Glutamatergic neuron (in vitro differentiated cells): ENCODE measurements at regions not wholly inside any gene's neighbourhood (a gene's known extent, or its start where the extent isn't known, plus 50 kb on each side); places are given as distances from the start of the nearest gene placed in this dataset.
A peak's percentile ranks its signal among the peaks of the same experiment; 100 is the strongest.
"Not testable (repeated sequence)": the region's sequence is repeated elsewhere in the genome, so short reads cannot be mapped to it uniquely, and the experiment has no call there.

Source experiments
- DNase-seq: peaks from one replicate; pipeline ENCODE4 v3.0.0; 2022
- H3K27ac Mint-ChIP-seq: one replicate; pipeline ENCODE4 v1.8.0; 2020; ENCODE audit warnings: mild to moderate bottlenecking, mixed read lengths, inconsistent platforms; ENCODE audit not compliant: unreplicated experiment
- H3K27me3 Mint-ChIP-seq: one replicate; pipeline ENCODE4 v1.8.0; 2020; ENCODE audit warnings: mild to moderate bottlenecking, moderate library complexity, mixed read lengths, inconsistent platforms; ENCODE audit not compliant: unreplicated experiment
- H3K36me3 Mint-ChIP-seq: one replicate; pipeline ENCODE4 v1.8.0; 2020; ENCODE audit warnings: mild to moderate bottlenecking, mixed read lengths, inconsistent platforms; ENCODE audit not compliant: unreplicated experiment
- H3K4me1 Mint-ChIP-seq: one replicate; pipeline ENCODE4 v1.8.0; 2020; ENCODE audit warnings: mild to moderate bottlenecking, low read depth, mixed read lengths, inconsistent platforms; ENCODE audit not compliant: unreplicated experiment
- H3K4me3 Mint-ChIP-seq: one replicate; pipeline ENCODE4 v1.8.0; 2020; ENCODE audit warnings: mild to moderate bottlenecking, mixed read lengths, inconsistent platforms; ENCODE audit not compliant: unreplicated experiment
- H3K9me3 Mint-ChIP-seq: one replicate; pipeline ENCODE4 v1.8.0; 2020; ENCODE audit warnings: mild to moderate bottlenecking, moderate library complexity, mixed read lengths, inconsistent platforms; ENCODE audit not compliant: unreplicated experiment
- TF ChIP-seq, protein P1 (sequence below): fragments of 200-600 bp; sonication (generic); IDR thresholded peaks from one replicate; pipeline ENCODE4 v1.5.0; 2021; ENCODE audit not compliant: partially characterized antibody, unreplicated experiment

DNA sequence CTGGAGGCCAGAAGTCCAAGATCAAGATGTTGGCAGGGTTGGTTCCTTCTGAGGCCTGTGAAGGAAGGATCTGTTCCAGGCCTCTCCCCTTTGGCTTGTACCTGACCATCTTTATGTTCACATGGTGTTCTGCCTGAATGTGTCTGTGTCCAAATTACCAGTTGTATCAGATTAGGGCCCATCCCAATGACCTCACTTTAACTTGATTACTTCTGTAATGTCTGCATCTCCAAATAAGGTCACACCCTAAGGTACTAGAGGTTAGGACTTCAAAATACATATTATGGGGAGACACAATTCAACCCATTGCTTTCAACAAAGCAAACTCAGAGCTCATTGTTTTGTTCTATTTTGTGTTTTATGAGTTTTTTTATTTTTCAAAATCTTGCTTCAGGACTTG lies 75.7 kb downstream of the TNFAIP3 start:
- H3K9me3 Mint-ChIP-seq = peaks cover 5% of the 10 kb centered on the region
- DNase-seq = no peak
- H3K4me1 Mint-ChIP-seq = peaks cover 6% of the 10 kb centered on the region
- no peak overlapping the region for H3K4me3 Mint-ChIP-seq
- TF ChIP-seq, protein P1, sequence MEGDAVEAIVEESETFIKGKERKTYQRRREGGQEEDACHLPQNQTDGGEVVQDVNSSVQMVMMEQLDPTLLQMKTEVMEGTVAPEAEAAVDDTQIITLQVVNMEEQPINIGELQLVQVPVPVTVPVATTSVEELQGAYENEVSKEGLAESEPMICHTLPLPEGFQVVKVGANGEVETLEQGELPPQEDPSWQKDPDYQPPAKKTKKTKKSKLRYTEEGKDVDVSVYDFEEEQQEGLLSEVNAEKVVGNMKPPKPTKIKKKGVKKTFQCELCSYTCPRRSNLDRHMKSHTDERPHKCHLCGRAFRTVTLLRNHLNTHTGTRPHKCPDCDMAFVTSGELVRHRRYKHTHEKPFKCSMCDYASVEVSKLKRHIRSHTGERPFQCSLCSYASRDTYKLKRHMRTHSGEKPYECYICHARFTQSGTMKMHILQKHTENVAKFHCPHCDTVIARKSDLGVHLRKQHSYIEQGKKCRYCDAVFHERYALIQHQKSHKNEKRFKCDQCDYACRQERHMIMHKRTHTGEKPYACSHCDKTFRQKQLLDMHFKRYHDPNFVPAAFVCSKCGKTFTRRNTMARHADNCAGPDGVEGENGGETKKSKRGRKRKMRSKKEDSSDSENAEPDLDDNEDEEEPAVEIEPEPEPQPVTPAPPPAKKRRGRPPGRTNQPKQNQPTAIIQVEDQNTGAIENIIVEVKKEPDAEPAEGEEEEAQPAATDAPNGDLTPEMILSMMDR = no peak
- no peaks in the 10 kb centered on the region for H3K27me3 Mint-ChIP-seq
- no peak overlapping the region for H3K27ac Mint-ChIP-seq
- peaks cover 5% of the 10 kb centered on the region for H3K36me3 Mint-ChIP-seq

DNA sequence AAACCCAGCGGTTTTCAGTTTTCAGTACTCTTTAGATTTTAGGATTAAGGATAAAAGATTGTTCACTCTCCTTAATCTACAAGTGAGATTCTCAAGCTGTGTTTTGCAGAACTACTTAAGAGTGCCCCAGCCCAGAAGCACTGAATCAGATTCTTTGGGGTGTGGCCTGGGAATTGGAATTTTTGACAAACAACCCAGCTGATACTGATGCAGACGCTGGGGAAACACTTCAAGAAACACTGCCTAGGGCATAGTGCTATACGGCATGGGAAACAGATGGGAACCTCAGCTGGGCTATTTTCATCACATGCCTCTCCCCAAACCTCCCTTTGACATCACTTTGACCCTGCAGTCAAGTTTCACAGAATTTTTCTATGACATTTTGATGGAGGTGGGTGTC lies 77.3 kb downstream of the TNFAIP3 start:
- not testable (repeated sequence) for H3K36me3 Mint-ChIP-seq, H3K9me3 Mint-ChIP-seq, H3K4me3 Mint-ChIP-seq, DNase-seq, H3K4me1 Mint-ChIP-seq, H3K27me3 Mint-ChIP-seq
- H3K27ac Mint-ChIP-seq = peak overlapping the region; percentile 50

GRCh38 chr6:137944793-137945498 lies 77.9 kb downstream of the TNFAIP3 start:
- Mint-ChIP-seq H3K27me3 (no peaks in the 10 kb centered on the region), H3K4me3 (no peak overlapping the region), H3K36me3 (no peaks in the 10 kb centered on the region), H3K27ac (peak overlapping the region; percentile 50), H3K4me1 (peaks cover 6% of the 10 kb centered on the region), H3K9me3 (peaks cover 1% of the 10 kb centered on the region)
- DNase-seq = no peak
- TF ChIP-seq, protein P1 = peak; percentile 70

DNA sequence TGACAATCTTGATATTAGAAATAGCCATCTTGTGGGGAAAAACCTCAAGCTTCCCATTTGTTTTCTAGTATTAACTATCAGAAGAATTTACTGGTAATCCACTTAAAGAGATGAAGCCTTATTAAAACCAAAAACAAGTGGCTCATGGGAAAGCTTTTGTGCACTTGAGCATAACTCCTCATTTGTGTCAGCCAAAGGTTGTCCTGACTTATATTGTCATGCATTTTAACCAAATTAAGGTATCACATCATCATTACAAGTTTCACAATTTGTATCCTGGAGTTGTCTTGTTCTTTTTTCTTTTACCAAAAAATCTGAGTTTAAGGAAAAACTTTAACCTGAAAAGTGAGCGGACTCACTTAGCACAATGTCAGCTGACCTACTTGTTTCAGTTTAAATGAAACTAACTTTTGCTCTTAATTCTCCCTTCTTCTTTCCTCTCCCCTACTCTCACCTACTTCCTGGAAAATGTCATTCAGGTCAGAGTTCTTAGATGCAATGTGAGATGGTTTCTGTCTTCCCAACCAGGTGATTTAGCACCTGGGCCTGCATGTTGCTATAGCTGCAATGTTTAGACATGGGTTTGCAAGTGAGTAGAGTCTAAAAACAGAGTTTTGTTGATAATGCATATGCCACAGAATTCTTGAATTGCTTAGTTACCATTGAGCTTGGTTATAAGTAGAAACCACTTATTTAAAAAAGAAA lies 82.8 kb downstream of the TNFAIP3 start:
- H3K27ac Mint-ChIP-seq = no peak overlapping the region
- TF ChIP-seq, protein P1 = no peak

GRCh38 chr6:137950581-137950980 lies 83.5 kb downstream of the TNFAIP3 start:
- TF ChIP-seq, protein P1 = no peak
- Mint-ChIP-seq H3K9me3 (peaks cover 4% of the 10 kb centered on the region), H3K4me1 (no peaks in the 10 kb centered on the region), H3K36me3 (peaks cover 6% of the 10 kb centered on the region), H3K4me3 (no peak overlapping the region), H3K27me3 (no peaks in the 10 kb centered on the region), H3K27ac (no peak overlapping the region)
- DNase-seq = no peak

More for the DNA sequence above, 82.8 kb downstream of the TNFAIP3 start:
- Mint-ChIP-seq H3K4me1 (peaks cover under 1% of the 10 kb centered on the region), H3K36me3 (peaks cover 2% of the 10 kb centered on the region), H3K27me3 (no peaks in the 10 kb centered on the region), H3K9me3 (peaks cover 2% of the 10 kb centered on the region), H3K4me3 (no peak overlapping the region)
- DNase-seq = no peak
